Astrocyte of the cerebellum (primary cell): ENCODE measurements at regions not wholly inside any gene's neighbourhood (a gene's known extent, or its start where the extent isn't known, plus 50 kb on each side); places are given as distances from the start of the nearest gene placed in this dataset.
"Not testable (repeated sequence)": the region's sequence is repeated elsewhere in the genome, so short reads cannot be mapped to it uniquely, and the experiment has no call there.

Experiments
- DNase-seq: peaks from one replicate; pipeline ENCODE4 v3.0.0-alpha.2; 2011; ENCODE audit warnings: low read depth
- H3K4me3 ChIP-seq: 2 replicates; pipeline ENCODE4 v1.5.1; 2011; ENCODE audit warnings: mild to moderate bottlenecking, low read depth, low read length, moderate library complexity
- CTCF ChIP-seq: IDR thresholded peaks from 2 replicates; pipeline ENCODE4 v1.5.1; 2012; ENCODE audit warnings: low read length, low read depth, moderate library complexity, mild to moderate bottlenecking; ENCODE audit errors: missing control alignments
- in situ Hi-C: cut with HindIII; loops from 2 replicates; pipeline ENCODE4 v1.10.0; 2017; ENCODE audit warnings: low sequenced_read_pairs

GRCh38 chr4:31803526-31804195, 1083.5 kb downstream of the PCDH7 start:
- DNase-seq: peak; percentile 6
- TF ChIP-seq CTCF: no peak
- in situ Hi-C loops: no loop called here
- H3K4me3 ChIP-seq: no peak overlapping the region

GRCh38 chr4:31807036-31807435, 1086.9 kb downstream of the PCDH7 start:
- no peak overlapping the region for H3K4me3 ChIP-seq
- DNase-seq: peak; percentile 58
- TF ChIP-seq CTCF: no peak
- in situ Hi-C loops: no loop called here

GRCh38 chr4:31844350-31844749, 1124.2 kb downstream of the PCDH7 start:
- in situ Hi-C loops: no loop called here
- TF ChIP-seq CTCF: no peak
- H3K4me3 ChIP-seq: no peak overlapping the region
- no peak for DNase-seq

GRCh38 chr4:31851946-31852345, 1131.8 kb downstream of the PCDH7 start:
- no peak for DNase-seq
- no peak overlapping the region for H3K4me3 ChIP-seq
- in situ Hi-C loops: no loop called here
- TF ChIP-seq CTCF: no peak

GRCh38 chr4:31877429-31877828, 1157.3 kb downstream of the PCDH7 start:
- DNase-seq: no peak
- TF ChIP-seq CTCF: no peak
- in situ Hi-C loops: no loop called here
- no peak overlapping the region for H3K4me3 ChIP-seq

GRCh38 chr4:31880837-31881236, 1160.7 kb downstream of the PCDH7 start:
- H3K4me3 ChIP-seq, in situ Hi-C loops, DNase-seq: not testable (repeated sequence)

- DNase-seq: no peak
- no peak for TF ChIP-seq CTCF
- in situ Hi-C loops: no loop called here
- H3K4me3 ChIP-seq: no peak overlapping the region
These were observed 1176.2 kb downstream of the PCDH7 start for GRCh38 chr4:31896349-31896748.
